ENCODE measurements at regions not wholly inside any gene's neighbourhood (a gene's known extent, or its start where the extent isn't known, plus 50 kb on each side); places are given as distances from the start of the nearest gene placed in this dataset.

GRCh38 chr15:72872066-72872845 lies 88.7 kb upstream of the ADPGK start:
- no peak for DNase-seq
- H3K9me3 ChIP-seq (replicated peaks in 1 of 2; ENCODE audit: control insufficient read depth in 1 of 2, insufficient read depth in 1 of 2, low read length in 2 of 2), result no peaks in the 10 kb centered on the region
- no peaks in the 10 kb centered on the region for H3K36me3 Mint-ChIP-seq
- no peaks in the 10 kb centered on the region for H3K4me1 Mint-ChIP-seq
- H3K4me3 Mint-ChIP-seq, result no peak overlapping the region
- no peak overlapping the region for H3K4me2 ChIP-seq (replicated peaks; ENCODE audit: extremely low read depth, low read length, poor library complexity, severe bottlenecking)
- WGBS (ENCODE audit: insufficient coverage), result 62% methylated on average over 6 of the region's 10 CpGs
- peaks cover 7 to 25% (median 22%) of the 10 kb centered on the region in 3 donors for H3K27me3 Mint-ChIP-seq (ENCODE audit: low read depth in 3 of 3)
- H3K4me1 ChIP-seq (ENCODE audit: control insufficient read depth in 1 of 2, insufficient read depth in 2 of 2, low read length in 2 of 2), result no peaks in the 10 kb centered on the region
- H3K79me2 ChIP-seq (ENCODE audit: insufficient read depth, low read length), result no peaks in the 10 kb centered on the region
- H4K20me1 ChIP-seq (ENCODE audit: insufficient read depth, low read length), result no peaks in the 10 kb centered on the region
- intact Hi-C loops (cut with micrococcal nuclease), result no loop called here
- H3K27me3 ChIP-seq (ENCODE audit: control insufficient read depth in 2 of 2, insufficient read depth in 2 of 2, low read length in 2 of 2), result peaks cover 0 to 2% of the 10 kb centered on the region in 2 donors
- H3K9me3 Mint-ChIP-seq, result peaks cover 2 to 7% (median 5%) of the 10 kb centered on the region in 7 donors
- no peak overlapping the region for H3K27ac Mint-ChIP-seq
- no peak overlapping the region for H3K27ac ChIP-seq (ENCODE audit: low read depth in 1 of 2, low read length in 2 of 2)
- H2AFZ ChIP-seq (ENCODE audit: insufficient read depth, low read depth, low read length, poor library complexity, severe bottlenecking), result no peak overlapping the region
- H3K4me3 ChIP-seq (replicated peaks in 1 of 3; ENCODE audit: low read depth in 2 of 3, low read length in 3 of 3), result no peak overlapping the region
- no peak overlapping the region for H3K9ac ChIP-seq (ENCODE audit: insufficient read depth, low read length, poor library complexity, severe bottlenecking)
- H3K36me3 ChIP-seq (replicated peaks in 1 of 2; ENCODE audit: control insufficient read depth in 1 of 2, insufficient read depth in 2 of 2, low read length in 2 of 2), result no peaks in the 10 kb centered on the region
- TF ChIP-seq CTCF (IDR thresholded peaks at IDR 0.05), result no peak

DNA sequence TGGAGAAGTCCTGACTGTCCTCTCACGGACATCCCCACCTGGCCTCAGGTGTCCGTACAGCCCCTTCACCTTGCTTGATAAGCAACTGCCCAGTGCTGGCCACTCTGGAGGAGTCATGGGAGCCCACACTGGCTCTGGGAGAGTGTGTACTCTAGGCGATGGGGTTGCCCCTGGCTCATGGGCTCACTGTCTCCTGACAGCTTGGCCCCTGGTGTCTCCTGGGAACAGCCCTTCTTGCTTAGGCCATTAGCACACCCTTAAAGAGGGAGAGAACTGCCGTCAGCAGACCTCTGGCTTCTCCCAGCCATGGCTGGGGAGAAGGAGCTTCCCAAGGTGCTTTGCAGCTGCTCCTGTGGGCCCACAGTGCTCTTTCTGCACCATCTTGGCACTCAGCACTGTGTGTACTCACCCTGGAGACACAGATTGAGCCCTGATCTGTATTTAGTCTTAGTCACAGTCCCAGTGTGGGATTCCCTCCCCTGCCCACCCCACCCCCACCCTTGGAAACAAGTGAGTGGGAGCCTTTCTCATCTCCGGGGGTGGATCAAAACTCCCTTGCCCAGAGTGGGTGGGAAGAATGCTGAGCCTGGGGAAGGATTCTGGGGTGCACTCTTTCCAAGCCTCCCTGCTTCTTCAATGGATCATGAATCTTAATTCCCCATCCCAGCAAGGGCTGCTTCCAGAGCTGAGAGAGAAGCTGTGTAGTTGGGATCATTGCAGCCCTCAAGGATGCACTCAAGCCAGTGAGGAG lies 83.5 kb upstream of the ADPGK start:
- Histone ChIP-seq H3K4me3 (replicated peaks in 1 of 3; ENCODE audit: low read depth in 2 of 3, low read length in 3 of 3) (no peak overlapping the region), H2AFZ (ENCODE audit: insufficient read depth, low read depth, low read length, poor library complexity, severe bottlenecking) (no peak overlapping the region), H3K79me2 (ENCODE audit: insufficient read depth, low read length) (no peaks in the 10 kb centered on the region), H3K4me2 (replicated peaks; ENCODE audit: extremely low read depth, low read length, poor library complexity, severe bottlenecking) (no peak overlapping the region), H3K27ac (ENCODE audit: low read depth in 1 of 2, low read length in 2 of 2) (no peak overlapping the region), H3K27me3 (ENCODE audit: control insufficient read depth in 2 of 2, insufficient read depth in 2 of 2, low read length in 2 of 2) (no peaks in the 10 kb centered on the region), H3K9me3 (replicated peaks in 1 of 2; ENCODE audit: control insufficient read depth in 1 of 2, insufficient read depth in 1 of 2, low read length in 2 of 2) (no peaks in the 10 kb centered on the region), H4K20me1 (ENCODE audit: insufficient read depth, low read length) (no peaks in the 10 kb centered on the region), H3K9ac (ENCODE audit: insufficient read depth, low read length, poor library complexity, severe bottlenecking) (no peak overlapping the region), H3K4me1 (ENCODE audit: control insufficient read depth in 1 of 2, insufficient read depth in 2 of 2, low read length in 2 of 2) (no peaks in the 10 kb centered on the region), H3K36me3 (replicated peaks in 1 of 2; ENCODE audit: control insufficient read depth in 1 of 2, insufficient read depth in 2 of 2, low read length in 2 of 2) (no peaks in the 10 kb centered on the region)
- Mint-ChIP-seq H3K27me3 (ENCODE audit: low read depth in 3 of 3) (peaks cover 5 to 18% (median 12%) of the 10 kb centered on the region in 3 donors), H3K27ac (no peak overlapping the region), H3K4me1 (no peaks in the 10 kb centered on the region), H3K36me3 (no peaks in the 10 kb centered on the region), H3K4me3 (no peak overlapping the region), H3K9me3 (peaks cover 2 to 9% (median 4%) of the 10 kb centered on the region in 7 donors)
- intact Hi-C loops (cut with micrococcal nuclease), result no loop called here
- no peak for DNase-seq
- WGBS (ENCODE audit: insufficient coverage), result 78% methylated on average over 3 of the region's 5 CpGs
- TF ChIP-seq CTCF (IDR thresholded peaks at IDR 0.05), result no peak
